K562 (cell line): ENCODE measurements at regions not wholly inside any gene's neighbourhood (a gene's known extent, or its start where the extent isn't known, plus 50 kb on each side); places are given as distances from the start of the nearest gene placed in this dataset.

Experiments used
- MAFF ChIP-seq: IDR thresholded peaks from 2 replicates; pipeline ENCODE4 v1.6.1; 2012; ENCODE audit warnings: low read length, improper control_type of control experiment
- MEF2A ChIP-seq: IDR thresholded peaks from 2 replicates; pipeline ENCODE4 v1.6.1; 2011; ENCODE audit warnings: low read depth, mild to moderate bottlenecking, low read length, moderate library complexity; ENCODE audit not compliant: control insufficient read depth
- NR2C1 ChIP-seq, 2 experiments: fragments of 450-650 bp; IDR thresholded peaks; 2 replicates each; pipeline ENCODE4 v1.6.1; 2017; ENCODE audit warnings: mild to moderate bottlenecking in 2 of 2, antibody characterized with exemption in 1 of 2, inconsistent platforms in 1 of 2, missing compliant biosample characterization in 1 of 2, missing genetic modification characterization in 1 of 2
- PHB2 ChIP-seq: fragments of 450-650 bp; IDR thresholded peaks from 2 replicates; pipeline ENCODE4 v1.6.1; 2017; ENCODE audit warnings: low read depth
- POLR2AphosphoS5 ChIP-seq: IDR thresholded peaks from 2 replicates; pipeline ENCODE4 v1.6.1; 2011; ENCODE audit warnings: mild to moderate bottlenecking, low read depth, low read length, moderate library complexity; ENCODE audit not compliant: control insufficient read depth, insufficient read depth
- PTRF ChIP-seq: fragments of 450-650 bp; IDR thresholded peaks from 2 replicates; pipeline ENCODE4 v1.6.1; 2016; ENCODE audit warnings: mild to moderate bottlenecking, missing genetic modification characterization, missing compliant biosample characterization
- SIN3B ChIP-seq: fragments of 450-650 bp; IDR thresholded peaks from 2 replicates; pipeline ENCODE4 v1.6.1; 2017; ENCODE audit warnings: low read depth, mild to moderate bottlenecking, moderate library complexity
- TCF3 ChIP-seq: sonication (generic); formaldehyde crosslinking; IDR thresholded peaks from 2 replicates; pipeline ENCODE4 v1.4.0; 2020; ENCODE audit warnings: mild to moderate bottlenecking, missing genetic modification reagents
- U2AF1 ChIP-seq: fragments of 200-400 bp; formaldehyde crosslinking; optimal IDR thresholded peaks from 2 replicates; pipeline ENCODE3; 2017; ENCODE audit warnings: mild to moderate bottlenecking, low read depth, low read length, moderate library complexity
- ZKSCAN3 ChIP-seq: fragments of 250-450 bp; sonication (Bioruptor Pico); IDR thresholded peaks from 2 replicates; pipeline ENCODE4 v1.4.0; 2020
- ZKSCAN8 ChIP-seq: fragments of 200-800 bp; sonication (Bioruptor generic); IDR thresholded peaks from 2 replicates; pipeline ENCODE4 v1.6.1; 2016; ENCODE audit warnings: missing genetic modification characterization, missing compliant biosample characterization
- ZNF347 ChIP-seq: fragments of 450-650 bp; formaldehyde crosslinking; IDR thresholded peaks from 2 replicates; pipeline ENCODE4 v1.4.0; 2020; ENCODE audit warnings: low read depth, mild to moderate bottlenecking, moderate library complexity
- TF ChIP-seq, protein P1 (sequence below): fragments of 450-650 bp; formaldehyde crosslinking; IDR thresholded peaks from 2 replicates; pipeline ENCODE4 v1.4.0; 2022; ENCODE audit warnings: mild to moderate bottlenecking, moderate library complexity
- TF ChIP-seq, protein P2 (sequence below), 2 experiments: fragments of 450-650 bp; IDR thresholded peaks; 2 replicates each; pipeline ENCODE4 v1.6.1; 2016; ENCODE audit warnings: mild to moderate bottlenecking in 2 of 2, borderline replicate concordance in 1 of 2, low read depth in 1 of 2, moderate library complexity in 1 of 2
- TF ChIP-seq, protein P3 (sequence below): fragments of 250-450 bp; sonication (Bioruptor Pico); IDR thresholded peaks from 2 replicates; pipeline ENCODE4 v1.5.0; 2020; ENCODE audit warnings: mild to moderate bottlenecking
- TF ChIP-seq, protein P4 (sequence below): fragments of 450-650 bp; IDR thresholded peaks from 2 replicates; pipeline ENCODE4 v1.6.1; 2016; ENCODE audit warnings: missing biosample characterization, missing genetic modification characterization

DNA sequence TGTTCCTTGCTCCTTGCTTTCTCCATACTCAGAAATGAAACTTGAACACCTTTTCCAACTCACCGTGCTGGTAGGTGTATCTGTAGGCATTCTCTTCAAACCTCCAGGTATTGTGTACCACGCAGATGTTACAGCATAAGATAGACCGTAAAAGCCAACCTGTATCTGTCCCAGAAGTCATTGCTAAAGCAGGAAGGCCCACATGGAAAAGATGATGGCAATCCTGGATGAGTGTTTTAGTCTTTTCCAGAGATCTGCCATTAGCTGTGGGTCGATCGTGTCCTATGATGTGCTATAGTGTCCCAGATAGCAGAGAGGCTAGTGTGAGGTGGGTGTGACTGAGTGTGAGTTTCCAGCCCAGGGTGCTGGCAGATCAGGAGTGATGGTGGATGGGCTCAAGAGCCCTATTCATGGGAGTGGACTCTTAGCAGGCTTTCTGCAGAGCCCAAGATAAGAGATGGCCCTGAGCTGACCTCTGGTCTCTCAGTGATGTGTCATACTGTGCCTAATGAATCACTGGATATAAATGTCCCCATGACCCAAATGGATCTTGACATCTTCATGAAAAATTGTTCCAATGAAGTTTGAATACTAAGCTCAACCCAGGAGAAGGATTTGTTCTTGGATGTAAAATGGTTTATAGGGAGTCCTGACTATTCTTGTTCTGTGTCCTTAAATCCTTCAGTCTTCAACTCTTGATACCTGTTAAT, 69.1 kb upstream of the WDR1 start (continued):
- TF ChIP-seq, protein P1, sequence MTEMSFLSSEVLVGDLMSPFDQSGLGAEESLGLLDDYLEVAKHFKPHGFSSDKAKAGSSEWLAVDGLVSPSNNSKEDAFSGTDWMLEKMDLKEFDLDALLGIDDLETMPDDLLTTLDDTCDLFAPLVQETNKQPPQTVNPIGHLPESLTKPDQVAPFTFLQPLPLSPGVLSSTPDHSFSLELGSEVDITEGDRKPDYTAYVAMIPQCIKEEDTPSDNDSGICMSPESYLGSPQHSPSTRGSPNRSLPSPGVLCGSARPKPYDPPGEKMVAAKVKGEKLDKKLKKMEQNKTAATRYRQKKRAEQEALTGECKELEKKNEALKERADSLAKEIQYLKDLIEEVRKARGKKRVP = 0 out of 2 replicates have a peak, but pooled peaks have one; percentile 4
- TF ChIP-seq MAFF = no peak
- TF ChIP-seq MEF2A = peak; percentile 91
- peak; percentile 52; the same call in 1 of the 2 replicates for TF ChIP-seq PTRF (tag)
- TF ChIP-seq POLR2AphosphoS5 = peak; percentile 55; the same call in 1 of the 2 replicates
- TF ChIP-seq PHB2 = no peak
- TF ChIP-seq U2AF1 = no peak
- peak; percentile 70 for TF ChIP-seq TCF3 (CRISPR knock-in tag)
- TF ChIP-seq SIN3B = no peak
- peak; percentile 51; the same call in 1 of the 2 replicates for TF ChIP-seq NR2C1 (IDR thresholded peaks at IDR 0.05)
- peak; percentile 74 for TF ChIP-seq NR2C1 (tag; IDR thresholded peaks at IDR 0.05)
- TF ChIP-seq, protein P2, sequence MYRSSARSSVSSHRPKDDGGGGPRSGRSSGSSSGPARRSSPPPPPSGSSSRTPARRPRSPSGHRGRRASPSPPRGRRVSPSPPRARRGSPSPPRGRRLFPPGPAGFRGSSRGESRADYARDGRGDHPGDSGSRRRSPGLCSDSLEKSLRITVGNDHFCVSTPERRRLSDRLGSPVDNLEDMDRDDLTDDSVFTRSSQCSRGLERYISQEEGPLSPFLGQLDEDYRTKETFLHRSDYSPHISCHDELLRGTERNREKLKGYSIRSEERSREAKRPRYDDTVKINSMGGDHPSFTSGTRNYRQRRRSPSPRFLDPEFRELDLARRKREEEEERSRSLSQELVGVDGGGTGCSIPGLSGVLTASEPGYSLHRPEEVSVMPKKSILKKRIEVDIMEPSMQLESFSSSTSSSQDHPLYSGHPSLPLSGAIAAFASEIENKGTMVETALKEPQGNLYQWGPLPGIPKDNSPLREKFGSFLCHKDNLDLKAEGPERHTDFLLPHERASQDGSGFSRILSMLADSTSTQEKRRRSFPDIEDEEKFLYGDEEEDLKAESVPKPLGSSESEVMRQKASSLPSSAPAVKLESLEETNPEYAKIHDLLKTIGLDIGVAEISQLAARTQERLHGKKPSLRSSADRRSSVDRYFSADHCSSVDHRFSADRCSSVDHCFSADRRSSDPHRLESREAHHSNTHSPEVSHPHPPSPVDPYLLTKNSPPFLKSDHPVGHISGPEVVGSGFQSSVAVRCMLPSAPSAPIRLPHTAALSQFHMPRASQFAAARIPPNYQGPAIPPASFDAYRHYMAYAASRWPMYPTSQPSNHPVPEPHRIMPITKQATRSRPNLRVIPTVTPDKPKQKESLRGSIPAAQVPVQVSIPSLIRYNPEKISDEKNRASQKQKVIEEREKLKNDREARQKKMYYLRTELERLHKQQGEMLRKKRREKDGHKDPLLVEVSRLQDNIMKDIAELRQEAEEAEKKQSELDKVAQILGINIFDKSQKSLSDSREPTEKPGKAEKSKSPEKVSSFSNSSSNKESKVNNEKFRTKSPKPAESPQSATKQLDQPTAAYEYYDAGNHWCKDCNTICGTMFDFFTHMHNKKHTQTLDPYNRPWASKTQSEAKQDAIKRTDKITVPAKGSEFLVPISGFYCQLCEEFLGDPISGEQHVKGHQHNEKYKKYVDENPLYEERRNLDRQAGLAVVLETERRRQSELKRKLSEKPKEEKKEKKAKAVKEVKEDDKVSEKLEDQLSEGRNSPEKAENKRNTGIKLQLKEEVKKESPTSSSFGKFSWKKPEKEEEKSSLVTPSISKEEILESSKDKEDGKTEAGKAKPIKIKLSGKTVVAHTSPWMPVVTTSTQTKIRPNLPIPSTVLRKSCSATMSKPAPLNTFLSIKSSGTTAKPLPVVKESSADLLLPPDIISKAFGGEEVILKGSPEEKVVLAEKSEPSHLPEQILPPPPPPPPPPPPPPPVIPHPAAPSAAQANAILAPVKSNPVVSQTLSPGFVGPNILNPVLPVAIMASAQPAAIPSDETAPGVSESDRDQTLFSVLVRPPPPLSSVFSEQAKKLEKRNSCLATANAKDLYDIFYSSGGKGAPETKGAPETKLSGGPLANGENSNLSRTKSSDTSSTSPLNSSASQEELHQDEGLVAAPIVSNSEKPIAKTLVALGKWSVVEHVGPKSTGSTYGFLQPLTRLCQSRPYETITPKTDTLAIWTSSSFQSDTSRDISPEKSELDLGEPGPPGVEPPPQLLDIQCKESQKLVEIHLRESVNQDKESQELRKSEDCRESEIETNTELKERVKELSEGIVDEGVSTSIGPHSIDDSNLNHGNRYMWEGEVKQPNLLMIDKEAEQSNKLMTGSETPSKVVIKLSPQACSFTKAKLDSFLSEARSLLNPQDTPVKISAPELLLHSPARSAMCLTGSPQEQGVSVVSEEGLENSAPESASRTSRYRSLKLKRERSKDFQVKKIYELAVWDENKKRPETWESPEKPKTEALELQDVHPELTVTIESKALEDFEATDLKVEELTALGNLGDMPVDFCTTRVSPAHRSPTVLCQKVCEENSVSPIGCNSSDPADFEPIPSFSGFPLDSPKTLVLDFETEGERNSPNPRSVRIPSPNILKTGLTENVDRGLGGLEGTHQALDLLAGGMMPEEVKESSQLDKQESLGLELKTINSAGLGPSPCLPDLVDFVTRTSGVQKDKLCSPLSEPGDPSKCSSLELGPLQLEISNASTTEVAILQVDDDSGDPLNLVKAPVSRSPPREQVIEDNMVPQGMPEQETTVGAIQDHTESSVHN (IDR thresholded peaks at IDR 0.05; ENCODE audit: borderline replicate concordance in 1 of 2, low read depth in 1 of 2) = no peak
- no peak for TF ChIP-seq ZNF347 (CRISPR knock-in tag)
- TF ChIP-seq ZKSCAN3 (CRISPR knock-in tag) = no peak
- TF ChIP-seq, protein P3, sequence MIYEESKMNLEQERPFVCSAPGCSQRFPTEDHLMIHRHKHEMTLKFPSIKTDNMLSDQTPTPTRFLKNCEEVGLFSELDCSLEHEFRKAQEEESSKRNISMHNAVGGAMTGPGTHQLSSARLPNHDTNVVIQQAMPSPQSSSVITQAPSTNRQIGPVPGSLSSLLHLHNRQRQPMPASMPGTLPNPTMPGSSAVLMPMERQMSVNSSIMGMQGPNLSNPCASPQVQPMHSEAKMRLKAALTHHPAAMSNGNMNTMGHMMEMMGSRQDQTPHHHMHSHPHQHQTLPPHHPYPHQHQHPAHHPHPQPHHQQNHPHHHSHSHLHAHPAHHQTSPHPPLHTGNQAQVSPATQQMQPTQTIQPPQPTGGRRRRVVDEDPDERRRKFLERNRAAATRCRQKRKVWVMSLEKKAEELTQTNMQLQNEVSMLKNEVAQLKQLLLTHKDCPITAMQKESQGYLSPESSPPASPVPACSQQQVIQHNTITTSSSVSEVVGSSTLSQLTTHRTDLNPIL (CRISPR knock-in tag) = no peak
- 0 out of 2 replicates have a peak, but pooled peaks have one; percentile 26 for TF ChIP-seq ZKSCAN8 (CRISPR knock-in tag)
- TF ChIP-seq, protein P4, sequence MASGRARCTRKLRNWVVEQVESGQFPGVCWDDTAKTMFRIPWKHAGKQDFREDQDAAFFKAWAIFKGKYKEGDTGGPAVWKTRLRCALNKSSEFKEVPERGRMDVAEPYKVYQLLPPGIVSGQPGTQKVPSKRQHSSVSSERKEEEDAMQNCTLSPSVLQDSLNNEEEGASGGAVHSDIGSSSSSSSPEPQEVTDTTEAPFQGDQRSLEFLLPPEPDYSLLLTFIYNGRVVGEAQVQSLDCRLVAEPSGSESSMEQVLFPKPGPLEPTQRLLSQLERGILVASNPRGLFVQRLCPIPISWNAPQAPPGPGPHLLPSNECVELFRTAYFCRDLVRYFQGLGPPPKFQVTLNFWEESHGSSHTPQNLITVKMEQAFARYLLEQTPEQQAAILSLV (tag) = no peak
